Stimulated activated CD8-positive, alpha-beta memory T cell treated with anti-CD3 and anti-CD28 coated beads, Interleukin-15, amount 100 ng/mL, for 48 hours (primary cell): ENCODE measurements at regions not wholly inside any gene's neighbourhood (a gene's known extent, or its start where the extent isn't known, plus 50 kb on each side); places are given as distances from the start of the nearest gene placed in this dataset.
"Not testable (repeated sequence)": the region's sequence is repeated elsewhere in the genome, so short reads cannot be mapped to it uniquely, and the experiment has no call there.

ENCODE experiments used
- DNase-seq, 2 donors: peaks; one replicate each; pipeline ENCODE4 v3.0.0-alpha.2; 2020; ENCODE audit warnings: low read depth in 2 of 2

- DNase-seq = no peak
These were observed 139.1 kb downstream of the AHR start for GRCh38 chr7:17437586-17437985.

GRCh38 chr7:17440025-17440784, 141.8 kb downstream of the AHR start:
- DNase-seq = not testable (repeated sequence)

- no peak for DNase-seq
These were observed 142.4 kb downstream of the AHR start for GRCh38 chr7:17440831-17441230.

GRCh38 chr7:17441557-17441956, 143.1 kb downstream of the AHR start:
- DNase-seq = no peak

- no peak for DNase-seq
These were observed 145.7 kb downstream of the AHR start for GRCh38 chr7:17444151-17444550.

GRCh38 chr7:17444673-17445072, 146.2 kb downstream of the AHR start:
- DNase-seq = no peak

- DNase-seq = no peak
These were observed 147.9 kb downstream of the AHR start for GRCh38 chr7:17446340-17446739.

- DNase-seq = no peak
These were observed 149.5 kb downstream of the AHR start for GRCh38 chr7:17447728-17448478.

- no peak for DNase-seq
These were observed 150.3 kb downstream of the AHR start for GRCh38 chr7:17448479-17449423.

GRCh38 chr7:17456541-17456940, 158.1 kb downstream of the AHR start:
- DNase-seq = no peak

GRCh38 chr7:17460001-17460400, 161.5 kb downstream of the AHR start:
- no peak for DNase-seq

GRCh38 chr7:17460665-17461064, 162.2 kb downstream of the AHR start:
- DNase-seq = no peak

- DNase-seq = no peak
These were observed 163.7 kb downstream of the AHR start for GRCh38 chr7:17462131-17462631.

- no peak for DNase-seq
These were observed 165.1 kb downstream of the AHR start for GRCh38 chr7:17463511-17464085.

- no peak for DNase-seq
These were observed 167.8 kb downstream of the AHR start for GRCh38 chr7:17466216-17466615.

- no peak for DNase-seq
These were observed 169.0 kb downstream of the AHR start for GRCh38 chr7:17467386-17467945.

- no peak for DNase-seq
These were observed 172.9 kb downstream of the AHR start for GRCh38 chr7:17471325-17471724.

GRCh38 chr7:17472518-17472917, 174.1 kb downstream of the AHR start:
- no peak for DNase-seq

GRCh38 chr7:17472939-17473338, 174.5 kb downstream of the AHR start:
- no peak for DNase-seq

- no peak for DNase-seq
These were observed 176.4 kb downstream of the AHR start for GRCh38 chr7:17474724-17475344.

GRCh38 chr7:17477182-17477581, 178.7 kb downstream of the AHR start:
- DNase-seq = no peak
